ENCODE measurements at regions not wholly inside any gene's neighbourhood (a gene's known extent, or its start where the extent isn't known, plus 50 kb on each side); places are given as distances from the start of the nearest gene placed in this dataset.

DNA sequence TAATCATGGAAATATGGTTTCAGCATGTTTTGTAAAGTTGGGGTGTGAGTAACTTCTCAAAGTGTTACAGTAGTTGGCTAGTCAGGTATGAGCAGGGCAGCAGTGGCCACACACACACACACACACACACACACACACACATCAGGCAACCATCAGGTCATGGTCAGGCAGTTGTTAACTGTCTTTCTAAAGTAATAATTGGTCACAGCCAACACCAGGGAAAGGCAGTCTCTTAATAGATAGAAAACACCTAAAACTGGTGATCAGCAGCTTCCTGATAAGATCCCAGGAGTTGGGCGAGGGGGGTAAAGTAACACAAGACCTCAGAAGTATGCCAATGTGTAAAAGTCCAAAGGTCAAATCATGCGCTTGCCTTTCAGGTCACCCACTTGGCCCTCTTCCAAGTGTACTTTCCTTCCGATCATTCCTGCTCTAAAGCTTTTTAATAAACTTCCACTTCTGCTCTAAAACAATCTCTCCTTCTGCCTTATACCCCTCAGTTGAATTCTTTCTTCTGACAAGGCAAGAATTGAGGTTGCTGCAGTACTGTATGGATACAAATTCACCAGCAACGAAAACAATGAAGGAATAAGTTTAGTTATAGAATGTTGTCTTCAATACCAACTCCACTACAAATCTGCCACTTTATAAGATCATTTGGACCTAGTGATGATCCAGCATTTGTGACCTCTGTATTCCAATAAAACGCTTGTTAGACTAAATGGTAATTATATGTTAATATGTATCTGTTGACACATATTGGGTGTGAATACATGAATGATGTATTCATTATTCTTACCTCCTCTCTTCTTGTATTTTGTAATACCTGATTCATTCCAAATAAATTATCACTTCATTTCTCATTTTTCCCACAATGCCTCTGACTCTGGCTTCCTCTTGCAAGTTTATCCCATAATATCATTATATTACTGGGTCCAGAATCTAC, 254.3 kb downstream of the METTL4 start:
- TF ChIP-seq, protein P1, sequence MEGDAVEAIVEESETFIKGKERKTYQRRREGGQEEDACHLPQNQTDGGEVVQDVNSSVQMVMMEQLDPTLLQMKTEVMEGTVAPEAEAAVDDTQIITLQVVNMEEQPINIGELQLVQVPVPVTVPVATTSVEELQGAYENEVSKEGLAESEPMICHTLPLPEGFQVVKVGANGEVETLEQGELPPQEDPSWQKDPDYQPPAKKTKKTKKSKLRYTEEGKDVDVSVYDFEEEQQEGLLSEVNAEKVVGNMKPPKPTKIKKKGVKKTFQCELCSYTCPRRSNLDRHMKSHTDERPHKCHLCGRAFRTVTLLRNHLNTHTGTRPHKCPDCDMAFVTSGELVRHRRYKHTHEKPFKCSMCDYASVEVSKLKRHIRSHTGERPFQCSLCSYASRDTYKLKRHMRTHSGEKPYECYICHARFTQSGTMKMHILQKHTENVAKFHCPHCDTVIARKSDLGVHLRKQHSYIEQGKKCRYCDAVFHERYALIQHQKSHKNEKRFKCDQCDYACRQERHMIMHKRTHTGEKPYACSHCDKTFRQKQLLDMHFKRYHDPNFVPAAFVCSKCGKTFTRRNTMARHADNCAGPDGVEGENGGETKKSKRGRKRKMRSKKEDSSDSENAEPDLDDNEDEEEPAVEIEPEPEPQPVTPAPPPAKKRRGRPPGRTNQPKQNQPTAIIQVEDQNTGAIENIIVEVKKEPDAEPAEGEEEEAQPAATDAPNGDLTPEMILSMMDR (IDR thresholded peaks at IDR 0.05; ENCODE audit: insufficient read depth, low read depth, low read length): no peak
- TF ChIP-seq EZH2 (IDR thresholded peaks at IDR 0.05; ENCODE audit: insufficient read depth, low read length): no peak

All from astrocyte (in vitro differentiated cells and primary cell).